ENCODE measurements at regions not wholly inside any gene's neighbourhood (a gene's known extent, or its start where the extent isn't known, plus 50 kb on each side); places are given as distances from the start of the nearest gene placed in this dataset.

DNA sequence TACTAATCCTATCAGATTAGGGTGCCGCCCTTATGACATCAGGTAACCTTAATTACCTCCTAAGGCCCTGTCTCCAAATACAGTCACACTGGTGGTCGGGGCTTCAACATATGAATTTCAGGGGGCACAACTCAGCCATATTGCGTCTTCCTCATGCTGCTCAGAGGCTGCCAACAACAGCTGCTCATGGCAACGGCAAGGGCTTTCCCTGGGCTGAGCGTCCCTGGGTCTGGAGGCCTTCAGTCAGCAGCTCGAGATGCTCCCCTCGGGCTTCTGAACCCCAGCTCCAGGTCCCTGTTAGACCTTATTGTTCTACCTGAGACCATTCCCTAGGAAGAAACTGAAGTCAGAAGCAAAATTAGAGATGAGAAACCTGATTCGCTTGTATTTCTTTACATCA is 157.2 kb downstream of the TMEM132E start:
- H3K4me1 ChIP-seq (ENCODE audit: insufficient read depth, low read length, poor library complexity, severe bottlenecking): no peaks in the 10 kb centered on the region
- intact Hi-C loops (cut with micrococcal nuclease; ENCODE audit: unreplicated experiment): no loop called here
- no peaks in the 10 kb centered on the region for H3K9me3 ChIP-seq (ENCODE audit: low read depth, low read length, poor library complexity, severe bottlenecking)
- H3K27me3 ChIP-seq (replicated peaks; ENCODE audit: insufficient read depth, low read depth, low read length, poor library complexity): no peaks in the 10 kb centered on the region
- no peaks in the 10 kb centered on the region for H3K36me3 ChIP-seq (ENCODE audit: insufficient read depth, low read length, poor library complexity, severe bottlenecking)
- CTCF ChIA-PET: no interaction called here
- DNase-seq (ENCODE audit: low spot score): no peak
- POLR2A ChIA-PET (ENCODE audit: low non-redundant PET): no interaction called here
- no peak overlapping the region for H3K4me3 ChIP-seq (ENCODE audit: low read depth, low read length, poor library complexity, severe bottlenecking)
- no peak for TF ChIP-seq EZH2 (IDR thresholded peaks at IDR 0.05; ENCODE audit: borderline replicate concordance, low read depth, low read length, poor library complexity, severe bottlenecking)
- TF ChIP-seq, protein P1, sequence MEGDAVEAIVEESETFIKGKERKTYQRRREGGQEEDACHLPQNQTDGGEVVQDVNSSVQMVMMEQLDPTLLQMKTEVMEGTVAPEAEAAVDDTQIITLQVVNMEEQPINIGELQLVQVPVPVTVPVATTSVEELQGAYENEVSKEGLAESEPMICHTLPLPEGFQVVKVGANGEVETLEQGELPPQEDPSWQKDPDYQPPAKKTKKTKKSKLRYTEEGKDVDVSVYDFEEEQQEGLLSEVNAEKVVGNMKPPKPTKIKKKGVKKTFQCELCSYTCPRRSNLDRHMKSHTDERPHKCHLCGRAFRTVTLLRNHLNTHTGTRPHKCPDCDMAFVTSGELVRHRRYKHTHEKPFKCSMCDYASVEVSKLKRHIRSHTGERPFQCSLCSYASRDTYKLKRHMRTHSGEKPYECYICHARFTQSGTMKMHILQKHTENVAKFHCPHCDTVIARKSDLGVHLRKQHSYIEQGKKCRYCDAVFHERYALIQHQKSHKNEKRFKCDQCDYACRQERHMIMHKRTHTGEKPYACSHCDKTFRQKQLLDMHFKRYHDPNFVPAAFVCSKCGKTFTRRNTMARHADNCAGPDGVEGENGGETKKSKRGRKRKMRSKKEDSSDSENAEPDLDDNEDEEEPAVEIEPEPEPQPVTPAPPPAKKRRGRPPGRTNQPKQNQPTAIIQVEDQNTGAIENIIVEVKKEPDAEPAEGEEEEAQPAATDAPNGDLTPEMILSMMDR (conservative IDR thresholded peaks at IDR 0.05; ENCODE audit: low read depth, low read length): no peak
- no peak overlapping the region for H3K27ac ChIP-seq (ENCODE audit: low read depth, low read length, poor library complexity, severe bottlenecking)
- BruUV-seq (replicated peaks): no TSS peak

DNA sequence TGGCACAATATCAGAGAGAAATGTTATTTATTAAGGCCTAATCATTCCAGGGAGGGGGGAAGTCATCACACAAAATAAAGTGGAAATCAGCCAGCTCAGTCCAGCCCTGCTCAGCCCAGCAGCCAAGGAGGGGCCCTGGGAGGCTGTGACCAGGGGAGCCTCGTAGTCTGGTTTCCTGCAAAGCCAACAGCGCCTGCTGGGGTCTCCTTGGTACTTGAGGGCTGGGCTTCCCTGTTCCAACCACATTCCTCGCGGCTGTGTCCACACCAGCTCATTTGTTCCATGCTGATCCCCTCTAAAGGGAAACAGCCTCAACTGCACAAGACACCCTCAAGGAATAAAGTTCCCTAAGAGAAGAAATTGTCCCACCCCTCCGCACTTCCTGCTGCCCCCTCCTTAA is 154.0 kb downstream of the TMEM132E start:
- Histone ChIP-seq H3K4me3 (ENCODE audit: low read depth, low read length, poor library complexity, severe bottlenecking) (no peak overlapping the region), H3K36me3 (ENCODE audit: insufficient read depth, low read length, poor library complexity, severe bottlenecking) (no peaks in the 10 kb centered on the region), H3K27me3 (replicated peaks; ENCODE audit: insufficient read depth, low read depth, low read length, poor library complexity) (no peaks in the 10 kb centered on the region), H3K9me3 (ENCODE audit: low read depth, low read length, poor library complexity, severe bottlenecking) (no peaks in the 10 kb centered on the region), H3K4me1 (ENCODE audit: insufficient read depth, low read length, poor library complexity, severe bottlenecking) (no peaks in the 10 kb centered on the region), H3K27ac (ENCODE audit: low read depth, low read length, poor library complexity, severe bottlenecking) (no peak overlapping the region)
- BruUV-seq (replicated peaks): no TSS peak
- intact Hi-C loops (cut with micrococcal nuclease; ENCODE audit: unreplicated experiment): no loop called here
- DNase-seq (ENCODE audit: low spot score): no peak
- CTCF ChIA-PET: no interaction called here
- POLR2A ChIA-PET (ENCODE audit: low non-redundant PET): no interaction called here
- TF ChIP-seq EZH2 (IDR thresholded peaks at IDR 0.05; ENCODE audit: borderline replicate concordance, low read depth, low read length, poor library complexity, severe bottlenecking): no peak
- TF ChIP-seq, protein P1 (conservative IDR thresholded peaks at IDR 0.05; ENCODE audit: low read depth, low read length): no peak

DNA sequence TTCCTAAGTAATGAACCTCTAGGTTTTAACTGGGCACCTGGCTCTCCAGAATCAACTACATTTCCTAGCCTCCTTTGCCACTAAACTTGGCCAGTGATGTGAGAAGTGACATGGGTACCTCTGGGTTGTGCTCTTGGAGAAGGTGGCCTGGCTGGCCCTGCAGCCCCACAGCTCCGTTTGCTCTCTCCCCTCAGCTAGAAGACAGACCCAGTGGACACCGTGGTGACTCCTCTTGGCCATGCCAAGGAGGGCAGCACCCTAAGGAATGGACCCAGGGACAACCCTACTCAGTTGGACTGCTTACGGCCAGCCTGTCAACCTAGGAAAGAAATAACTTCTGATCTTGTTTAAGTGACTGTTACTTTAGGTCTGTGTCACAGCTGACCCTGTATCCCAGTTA is 151.4 kb downstream of the TMEM132E start:
- POLR2A ChIA-PET (ENCODE audit: low non-redundant PET): no interaction called here
- H3K9me3 ChIP-seq (ENCODE audit: low read depth, low read length, poor library complexity, severe bottlenecking): no peaks in the 10 kb centered on the region
- no peaks in the 10 kb centered on the region for H3K36me3 ChIP-seq (ENCODE audit: insufficient read depth, low read length, poor library complexity, severe bottlenecking)
- CTCF ChIA-PET: no interaction called here
- H3K27ac ChIP-seq (ENCODE audit: low read depth, low read length, poor library complexity, severe bottlenecking): no peak overlapping the region
- BruUV-seq (replicated peaks): no TSS peak
- H3K27me3 ChIP-seq (replicated peaks; ENCODE audit: insufficient read depth, low read depth, low read length, poor library complexity): no peaks in the 10 kb centered on the region
- DNase-seq (ENCODE audit: low spot score): no peak
- TF ChIP-seq EZH2 (IDR thresholded peaks at IDR 0.05; ENCODE audit: borderline replicate concordance, low read depth, low read length, poor library complexity, severe bottlenecking): no peak
- TF ChIP-seq, protein P1 (conservative IDR thresholded peaks at IDR 0.05; ENCODE audit: low read depth, low read length): no peak
- no peak overlapping the region for H3K4me3 ChIP-seq (ENCODE audit: low read depth, low read length, poor library complexity, severe bottlenecking)
- intact Hi-C loops (cut with micrococcal nuclease; ENCODE audit: unreplicated experiment): no loop called here
- no peaks in the 10 kb centered on the region for H3K4me1 ChIP-seq (ENCODE audit: insufficient read depth, low read length, poor library complexity, severe bottlenecking)

All from A673 (cell line).